ENCODE measurements at regions not wholly inside any gene's neighbourhood (a gene's known extent, or its start where the extent isn't known, plus 50 kb on each side); places are given as distances from the start of the nearest gene placed in this dataset.

- TF ChIP-seq CTCF (CRISPR knock-in tag; IDR thresholded peaks at IDR 0.05) (no peak), MYNN (CRISPR knock-in tag; IDR thresholded peaks at IDR 0.05; ENCODE audit: low read depth) (no peak), ELF4 (CRISPR knock-in tag; IDR thresholded peaks at IDR 0.05; ENCODE audit: borderline replicate concordance) (no peak), ZNF235 (CRISPR knock-in tag; IDR thresholded peaks at IDR 0.05; ENCODE audit: borderline replicate concordance) (no peak), CHCHD3 (CRISPR knock-in tag; IDR thresholded peaks at IDR 0.05) (no peak), IRX3 (CRISPR knock-in tag; IDR thresholded peaks at IDR 0.05; ENCODE audit: borderline replicate concordance, low read depth) (no peak), ZNF274 (CRISPR knock-in tag; IDR thresholded peaks at IDR 0.05) (no peak), CBX2 (IDR thresholded peaks at IDR 0.05; ENCODE audit: low read depth, low read length) (no peak), CBX2 (CRISPR knock-in tag; IDR thresholded peaks at IDR 0.05; ENCODE audit: low read depth) (no peak), MYC (CRISPR knock-in tag; IDR thresholded peaks at IDR 0.05; ENCODE audit: borderline replicate concordance) (no peak)
Observed at GRCh38 chr4:44791831-44792230, 65.5 kb upstream of the GNPDA2 start.

Data from HepG2 (cell line).